OCI-LY7 (cell line): ENCODE measurements at regions not wholly inside any gene's neighbourhood (a gene's known extent, or its start where the extent isn't known, plus 50 kb on each side); places are given as distances from the start of the nearest gene placed in this dataset.

Source experiments
- BruUV-seq: library from RNA; stranded (reverse); fragments of 400-500 nt; replicated peaks from 2 replicates; lab custom pipeline; 2021; lab: Mats Ljungman, UMichigan
- CTCF ChIA-PET: fragments of 300-600 bp; sonication (Branson Sonifier 250); formaldehyde crosslinking; loops from one replicate; lab custom pipeline; 2022; ENCODE audit warnings: antibody characterized with exemption; ENCODE audit not compliant: unreplicated experiment; lab: Charles Lee
- POLR2A ChIA-PET: fragments of 300-600 bp; sonication (Branson Sonifier 250); formaldehyde crosslinking; loops from one replicate; lab custom pipeline; 2022; ENCODE audit warnings: antibody characterized with exemption; lab: Charles Lee
- DNase-seq: peaks from one replicate; pipeline ENCODE4 v3.0.0-alpha.2; 2015; ENCODE audit warnings: low spot score
- H2AFZ ChIP-seq: fragments of 200-600 bp; sonication (generic), shearing (Covaris generic); 2 replicates; pipeline ENCODE4 v1.6.1; 2014; ENCODE audit warnings: mild to moderate bottlenecking, antibody characterized with exemption, low read length, moderate library complexity
- H3K27ac ChIP-seq: fragments of 200-600 bp; sonication (generic); 2 replicates; pipeline ENCODE4 v1.5.1; 2014; ENCODE audit warnings: mixed run types, low read depth, mild to moderate bottlenecking, moderate library complexity, low read length, inconsistent platforms; ENCODE audit not compliant: poor library complexity, severe bottlenecking
- H3K36me3 ChIP-seq: fragments of 200-600 bp; sonication (generic); 2 replicates; pipeline ENCODE4 v1.6.1; 2014; ENCODE audit warnings: mild to moderate bottlenecking, antibody characterized with exemption, low read length, moderate library complexity, mixed read lengths; ENCODE audit not compliant: insufficient read depth
- H3K4me1 ChIP-seq: fragments of 200-600 bp; sonication (generic); 2 replicates; pipeline ENCODE4 v1.5.1; 2014; ENCODE audit warnings: mild to moderate bottlenecking, low read length; ENCODE audit not compliant: insufficient read depth, poor library complexity, severe bottlenecking
- H3K4me2 ChIP-seq: fragments of 200-600 bp; sonication (generic); 2 replicates; pipeline ENCODE4 v1.6.1; 2014; ENCODE audit warnings: mild to moderate bottlenecking, low read length
- H3K4me3 ChIP-seq: fragments of 200-600 bp; sonication (generic); 2 replicates; pipeline ENCODE4 v1.5.1; 2014; ENCODE audit warnings: mild to moderate bottlenecking, low read depth, low read length; ENCODE audit not compliant: poor library complexity, severe bottlenecking
- H3K79me2 ChIP-seq: fragments of 200-600 bp; sonication (generic); 2 replicates; pipeline ENCODE4 v1.6.1; 2016; ENCODE audit warnings: low read depth, mild to moderate bottlenecking, low read length, moderate library complexity, mixed read lengths; ENCODE audit not compliant: insufficient read depth
- H3K9me2 ChIP-seq: fragments of 200-600 bp; sonication (generic); 2 replicates; pipeline ENCODE4 v1.6.1; 2016; ENCODE audit warnings: mild to moderate bottlenecking, low read length, mixed read lengths; ENCODE audit not compliant: insufficient read depth
- H3K9me3 ChIP-seq: fragments of 200-600 bp; sonication (generic); 2 replicates; pipeline ENCODE4 v1.6.1; 2014; ENCODE audit warnings: mild to moderate bottlenecking, mixed run types, low read length, mixed read lengths
- H4K20me1 ChIP-seq: fragments of 200-600 bp; sonication (generic); 2 replicates; pipeline ENCODE4 v1.6.1; 2014; ENCODE audit warnings: mild to moderate bottlenecking, antibody characterized with exemption, low read length, moderate library complexity, mixed read lengths; ENCODE audit not compliant: insufficient read depth
- EZH2phosphoT487 ChIP-seq: fragments of 200-600 bp; sonication (generic); IDR thresholded peaks from 2 replicates; pipeline ENCODE4 v1.6.1; 2018; ENCODE audit warnings: low read depth, borderline replicate concordance, mild to moderate bottlenecking, mixed run types, antibody characterized with exemption, low read length, moderate library complexity, mixed read lengths
- intact Hi-C: fragments of 100-400 bp; cut with micrococcal nuclease; formaldehyde crosslinking; loops from one replicate; pipeline ENCODE4 v1.10.0; 2022; ENCODE audit not compliant: unreplicated experiment
- TF ChIP-seq, protein P1 (sequence below): fragments of 200-600 bp; sonication (generic); conservative IDR thresholded peaks from 2 replicates; pipeline ENCODE4 v1.5.1; 2014; ENCODE audit warnings: mild to moderate bottlenecking, antibody characterized with exemption, low read length, moderate library complexity, mixed read lengths

DNA sequence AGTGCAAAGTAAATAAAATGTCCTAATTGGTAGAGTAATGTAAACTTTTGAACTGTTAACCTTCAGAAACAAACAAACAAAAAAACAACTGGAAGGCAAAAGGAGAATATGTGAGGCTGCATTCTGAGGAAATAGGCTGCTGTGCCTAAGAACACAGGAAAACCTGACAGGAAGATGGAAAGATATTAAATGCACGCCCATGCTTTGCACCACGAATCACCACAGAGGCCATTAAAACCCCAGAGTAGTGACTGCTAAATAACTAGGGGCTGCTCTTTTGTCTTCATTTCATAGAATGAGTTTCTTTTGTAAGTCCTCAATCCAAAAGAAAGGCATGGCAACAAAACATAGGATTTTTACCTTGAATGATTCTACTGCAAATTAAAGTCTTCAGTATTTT is 436.0 kb downstream of the RAB38 start:
- Histone ChIP-seq H3K79me2 (no peaks in the 10 kb centered on the region), H2AFZ (no peak overlapping the region), H3K36me3 (no peaks in the 10 kb centered on the region), H3K27ac (no peak overlapping the region), H4K20me1 (no peaks in the 10 kb centered on the region), H3K9me3 (no peaks in the 10 kb centered on the region), H3K4me2 (no peak overlapping the region), H3K4me1 (no peaks in the 10 kb centered on the region), H3K4me3 (no peak overlapping the region), H3K9me2 (no peaks in the 10 kb centered on the region)
- no TSS peak for BruUV-seq
- intact Hi-C loops = no loop called here
- TF ChIP-seq EZH2phosphoT487 = no peak
- TF ChIP-seq, protein P1, sequence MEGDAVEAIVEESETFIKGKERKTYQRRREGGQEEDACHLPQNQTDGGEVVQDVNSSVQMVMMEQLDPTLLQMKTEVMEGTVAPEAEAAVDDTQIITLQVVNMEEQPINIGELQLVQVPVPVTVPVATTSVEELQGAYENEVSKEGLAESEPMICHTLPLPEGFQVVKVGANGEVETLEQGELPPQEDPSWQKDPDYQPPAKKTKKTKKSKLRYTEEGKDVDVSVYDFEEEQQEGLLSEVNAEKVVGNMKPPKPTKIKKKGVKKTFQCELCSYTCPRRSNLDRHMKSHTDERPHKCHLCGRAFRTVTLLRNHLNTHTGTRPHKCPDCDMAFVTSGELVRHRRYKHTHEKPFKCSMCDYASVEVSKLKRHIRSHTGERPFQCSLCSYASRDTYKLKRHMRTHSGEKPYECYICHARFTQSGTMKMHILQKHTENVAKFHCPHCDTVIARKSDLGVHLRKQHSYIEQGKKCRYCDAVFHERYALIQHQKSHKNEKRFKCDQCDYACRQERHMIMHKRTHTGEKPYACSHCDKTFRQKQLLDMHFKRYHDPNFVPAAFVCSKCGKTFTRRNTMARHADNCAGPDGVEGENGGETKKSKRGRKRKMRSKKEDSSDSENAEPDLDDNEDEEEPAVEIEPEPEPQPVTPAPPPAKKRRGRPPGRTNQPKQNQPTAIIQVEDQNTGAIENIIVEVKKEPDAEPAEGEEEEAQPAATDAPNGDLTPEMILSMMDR = no peak
- DNase-seq = no peak
- ChIA-PET POLR2A (no interaction called here), CTCF (no interaction called here)

DNA sequence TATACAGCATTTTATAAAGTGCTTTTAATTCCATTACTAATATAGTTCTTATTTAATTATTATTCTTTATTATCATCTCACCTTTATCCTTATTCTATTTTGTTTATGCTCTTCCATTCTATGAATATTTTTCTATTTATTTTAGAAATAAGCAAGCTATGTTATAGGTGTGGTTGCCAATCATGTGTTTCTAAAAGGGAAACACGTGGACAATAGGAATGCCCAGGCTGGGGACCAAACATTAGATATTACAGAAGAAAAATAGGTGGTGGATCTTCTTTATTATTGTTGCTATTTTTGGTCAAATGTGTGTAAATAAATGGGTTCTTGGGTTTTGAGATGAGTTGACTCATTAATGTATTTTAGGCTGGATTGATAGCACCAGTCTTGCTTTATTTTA is 438.3 kb downstream of the RAB38 start:
- Histone ChIP-seq H3K4me2 (no peak overlapping the region), H3K27ac (no peak overlapping the region), H3K4me3 (no peak overlapping the region), H3K36me3 (no peaks in the 10 kb centered on the region), H3K9me3 (no peaks in the 10 kb centered on the region), H3K79me2 (no peaks in the 10 kb centered on the region), H3K9me2 (no peaks in the 10 kb centered on the region), H2AFZ (no peak overlapping the region), H4K20me1 (no peaks in the 10 kb centered on the region), H3K4me1 (no peaks in the 10 kb centered on the region)
- intact Hi-C loops = no loop called here
- no peak for TF ChIP-seq EZH2phosphoT487
- TF ChIP-seq, protein P1 = no peak
- CTCF ChIA-PET = no interaction called here
- POLR2A ChIA-PET = interaction anchor here (0.6 to 1.0 kb wide), 3 partner anchors 14 to 20 kb away, joined by 3 read pairs; no protein-coding TSS in a partner anchor
- DNase-seq = no peak
- BruUV-seq = no TSS peak

DNA sequence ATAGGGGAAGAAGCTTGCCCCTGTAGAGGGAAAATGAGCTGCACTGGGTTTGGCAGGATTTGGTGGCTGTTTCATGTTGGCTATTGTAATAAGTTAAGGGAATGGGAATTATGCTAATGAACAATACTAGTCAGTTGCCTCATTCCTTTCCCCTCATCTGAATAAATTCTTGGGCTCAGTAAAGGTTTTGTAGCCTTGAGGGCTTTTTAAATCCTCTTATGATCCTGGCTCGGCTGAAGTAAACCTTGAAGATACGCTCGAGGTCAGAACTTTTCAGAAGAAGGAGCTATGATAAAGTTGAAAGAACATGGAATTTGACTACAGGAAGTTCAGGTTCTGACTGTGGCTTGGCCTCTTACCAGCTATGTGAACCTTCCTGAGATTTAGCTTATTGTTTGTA is 448.7 kb downstream of the RAB38 start:
- no peak for TF ChIP-seq EZH2phosphoT487
- TF ChIP-seq, protein P1 = no peak
- no peak overlapping the region for H3K27ac ChIP-seq
- H4K20me1 ChIP-seq = no peaks in the 10 kb centered on the region
- H3K4me1 ChIP-seq = no peaks in the 10 kb centered on the region
- no peaks in the 10 kb centered on the region for H3K79me2 ChIP-seq
- no peaks in the 10 kb centered on the region for H3K9me3 ChIP-seq
- intact Hi-C loops = loop anchor here (10.0 kb wide), 1 partner anchor 818 kb away; no protein-coding TSS in a partner anchor
- DNase-seq = no peak
- H3K4me3 ChIP-seq = no peak overlapping the region
- ChIA-PET POLR2A (interaction anchor here (0.7 kb wide), 1 partner anchor 8 kb away, joined by 3 read pairs; no protein-coding TSS in a partner anchor), CTCF (no interaction called here)
- no peak overlapping the region for H3K4me2 ChIP-seq
- no peaks in the 10 kb centered on the region for H3K9me2 ChIP-seq
- H2AFZ ChIP-seq = no peak overlapping the region
- BruUV-seq = no TSS peak
- no peaks in the 10 kb centered on the region for H3K36me3 ChIP-seq
